Gastrocnemius medialis (tissue), 4 donors: ENCODE measurements at regions not wholly inside any gene's neighbourhood (a gene's known extent, or its start where the extent isn't known, plus 50 kb on each side); places are given as distances from the start of the nearest gene placed in this dataset.

ENCODE experiments used
- CTCF ChIP-seq, 5 experiments: fragments of 450-650 bp in 3 of 5; fragments of 200-600 bp in 2 of 5; sonication (generic) in 2 of 5; IDR thresholded peaks in 4 of 5; conservative IDR thresholded peaks in 1 of 5; 1 replicate in 4 of 5; 2 replicates in 1 of 5; pipeline ENCODE4 v1.5.1; 2016 to 2019; ENCODE audit warnings: antibody characterized with exemption in 5 of 5, mild to moderate bottlenecking in 3 of 5, moderate library complexity in 3 of 5
- POLR2A ChIP-seq, 2 donors: fragments of 450-650 bp; IDR thresholded peaks; one replicate each; pipeline ENCODE4 v1.6.1; 2017; ENCODE audit warnings: antibody characterized with exemption in 2 of 2, mild to moderate bottlenecking in 2 of 2, moderate library complexity in 2 of 2

DNA sequence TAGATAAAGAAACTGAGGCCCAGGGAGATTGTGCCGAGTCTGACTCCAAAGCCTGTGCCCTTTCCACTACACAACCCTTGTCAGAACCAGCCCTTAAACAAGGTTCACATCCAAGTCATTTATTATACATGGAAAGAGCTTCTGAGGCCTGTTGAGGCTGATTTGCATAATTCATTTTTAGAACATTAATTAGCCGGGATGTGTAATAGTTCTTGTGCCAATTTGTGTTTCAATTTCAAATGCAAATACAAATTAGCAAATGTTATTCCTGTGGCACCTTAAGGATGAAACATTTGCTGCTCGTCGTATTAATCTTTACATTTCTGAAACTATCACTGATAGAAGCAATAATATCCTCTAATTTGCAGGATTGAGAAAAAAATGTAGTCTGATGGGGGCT lies 174.9 kb downstream of the MYCN start:
- TF ChIP-seq CTCF (IDR thresholded peaks at IDR 0.05 in 4 of 5, conservative IDR thresholded peaks at IDR 0.05 in 1 of 5) (no peak), POLR2A (IDR thresholded peaks at IDR 0.05) (no peak)
